Activated CD8-positive, alpha-beta memory T cell treated with anti-CD3 and anti-CD28 coated beads for 24 hours (primary cell): ENCODE measurements at regions not wholly inside any gene's neighbourhood (a gene's known extent, or its start where the extent isn't known, plus 50 kb on each side); places are given as distances from the start of the nearest gene placed in this dataset.

ENCODE experiments used
- DNase-seq: peaks from one replicate; pipeline ENCODE4 v3.0.0-alpha.2; 2020

- DNase-seq, result no peak
These were observed 53.9 kb upstream of the ALOX12 start for GRCh38 chr17:6941989-6942388.

GRCh38 chr17:6943406-6943805 lies 52.4 kb upstream of the ALOX12 start:
- no peak for DNase-seq
